ENCODE measurements at regions not wholly inside any gene's neighbourhood (a gene's known extent, or its start where the extent isn't known, plus 50 kb on each side); places are given as distances from the start of the nearest gene placed in this dataset.

- TF ChIP-seq, protein P1, sequence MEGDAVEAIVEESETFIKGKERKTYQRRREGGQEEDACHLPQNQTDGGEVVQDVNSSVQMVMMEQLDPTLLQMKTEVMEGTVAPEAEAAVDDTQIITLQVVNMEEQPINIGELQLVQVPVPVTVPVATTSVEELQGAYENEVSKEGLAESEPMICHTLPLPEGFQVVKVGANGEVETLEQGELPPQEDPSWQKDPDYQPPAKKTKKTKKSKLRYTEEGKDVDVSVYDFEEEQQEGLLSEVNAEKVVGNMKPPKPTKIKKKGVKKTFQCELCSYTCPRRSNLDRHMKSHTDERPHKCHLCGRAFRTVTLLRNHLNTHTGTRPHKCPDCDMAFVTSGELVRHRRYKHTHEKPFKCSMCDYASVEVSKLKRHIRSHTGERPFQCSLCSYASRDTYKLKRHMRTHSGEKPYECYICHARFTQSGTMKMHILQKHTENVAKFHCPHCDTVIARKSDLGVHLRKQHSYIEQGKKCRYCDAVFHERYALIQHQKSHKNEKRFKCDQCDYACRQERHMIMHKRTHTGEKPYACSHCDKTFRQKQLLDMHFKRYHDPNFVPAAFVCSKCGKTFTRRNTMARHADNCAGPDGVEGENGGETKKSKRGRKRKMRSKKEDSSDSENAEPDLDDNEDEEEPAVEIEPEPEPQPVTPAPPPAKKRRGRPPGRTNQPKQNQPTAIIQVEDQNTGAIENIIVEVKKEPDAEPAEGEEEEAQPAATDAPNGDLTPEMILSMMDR (IDR thresholded peaks at IDR 0.05): no peak
- TF ChIP-seq POLR2A (IDR thresholded peaks at IDR 0.05): no peak
Observed at GRCh38 chr4:82046796-82047195, 327.0 kb downstream of the HNRNPD start.
